HepG2 (cell line): ENCODE measurements at regions not wholly inside any gene's neighbourhood (a gene's known extent, or its start where the extent isn't known, plus 50 kb on each side); places are given as distances from the start of the nearest gene placed in this dataset.

Experiments
- ATAC-seq: fragments of 200-7000 bp; cut with Tn5 transposase; 3 replicates; pipeline ENCODE4 v1.9.1; 2020; ENCODE audit warnings: mild to moderate bottlenecking, moderate library complexity
- BruUV-seq: library from RNA; stranded (reverse); fragments of 400-500 nt; replicated peaks from 2 replicates; lab custom pipeline; 2021; lab: Mats Ljungman, UMichigan
- CTCF ChIA-PET: fragments of 300-600 bp; formaldehyde crosslinking; extraction: SDS; loops from one replicate; lab custom pipeline; 2021; ENCODE audit warnings: low total read pairs, inconsistent platforms, low intra/inter-chr PET ratio; lab: Yijun Ruan, JAX
- POLR2A ChIA-PET: fragments of 350-600 bp; sonication (Branson Sonifier 250); formaldehyde crosslinking; loops from one replicate; lab custom pipeline; 2020; ENCODE audit warnings: antibody characterized with exemption, inconsistent platforms; lab: Yijun Ruan, JAX
- DNase-seq: peaks from one replicate; pipeline ENCODE4 v3.0.0-alpha.2; 2015; ENCODE audit warnings: low spot score
- FAIRE-seq: peaks from 3 replicates; lab custom pipeline; 2011; peaks lifted over from hg19 to GRCh38; lab: Jason Lieb, UNC
- H2AFZ ChIP-seq: one replicate; pipeline ENCODE4 v1.6.1; 2011; ENCODE audit warnings: low read length, inconsistent platforms
- H3K27ac ChIP-seq: fragments of 300-600 bp; 3 replicates; pipeline ENCODE4 v1.8.0; 2011; ENCODE audit warnings: mixed run types, mild to moderate bottlenecking, mixed read lengths, low read length, inconsistent platforms; ENCODE audit not compliant: insufficient read depth; ENCODE audit errors: extremely low read length
- H3K27me3 ChIP-seq, 2 experiments: fragments of 200-600 bp in 1 of 2; 2 replicates in 1 of 2; 3 replicates in 1 of 2; pipeline versions ENCODE4 v1.6.0 to v1.8.0; 2011; ENCODE audit warnings: low read length in 2 of 2, mild to moderate bottlenecking in 2 of 2, moderate library complexity in 2 of 2, inconsistent platforms in 1 of 2; ENCODE audit not compliant: insufficient read depth in 2 of 2, control insufficient read depth in 1 of 2
- H3K36me3 ChIP-seq, 2 experiments: fragments of 200-600 bp in 1 of 2; replicated peaks in 1 of 2; 2 replicates in 1 of 2; 3 replicates in 1 of 2; pipeline versions ENCODE4 v1.5.1 to v1.8.0; 2011; ENCODE audit warnings: low read length in 2 of 2, inconsistent platforms in 1 of 2; ENCODE audit not compliant: insufficient read depth in 2 of 2, control insufficient read depth in 1 of 2
- H3K4me1 ChIP-seq: 2 replicates; pipeline ENCODE4 v1.5.1; 2012; ENCODE audit warnings: low read length, inconsistent platforms; ENCODE audit not compliant: insufficient read depth
- H3K4me2 ChIP-seq: 2 replicates; pipeline ENCODE4 v1.6.0; 2011; ENCODE audit warnings: low read depth, low read length, inconsistent platforms
- H3K4me3 ChIP-seq, 3 experiments: fragments of 200-600 bp in 1 of 3; sonication (generic), shearing (Covaris generic) in 1 of 3; replicated peaks in 1 of 3; 2 replicates each; pipeline ENCODE4 v1.5.1; 2011 to 2016; ENCODE audit warnings: low read length in 3 of 3, inconsistent platforms in 2 of 3, low read depth in 2 of 3, mild to moderate bottlenecking in 2 of 3, control low read depth in 1 of 3, mixed read lengths in 1 of 3; ENCODE audit not compliant: insufficient read depth in 1 of 3
- H3K79me2 ChIP-seq: one replicate; pipeline ENCODE4 v1.6.1; 2011; ENCODE audit warnings: low read length, inconsistent platforms; ENCODE audit not compliant: insufficient read depth
- H3K9ac ChIP-seq: 2 replicates; pipeline ENCODE4 v1.6.0; 2011; ENCODE audit warnings: mild to moderate bottlenecking, low read depth, low read length, inconsistent platforms; ENCODE audit not compliant: insufficient read depth
- H3K9me3 ChIP-seq: 2 replicates; pipeline ENCODE4 v1.5.1; 2012; ENCODE audit warnings: mild to moderate bottlenecking, low read length
- H4K20me1 ChIP-seq: 2 replicates; pipeline ENCODE4 v1.6.0; 2011; ENCODE audit warnings: inconsistent platforms, mild to moderate bottlenecking, low read length, moderate library complexity; ENCODE audit not compliant: insufficient read depth
- CCDC6 ChIP-seq: sonication (generic); formaldehyde crosslinking; IDR thresholded peaks from 2 replicates; pipeline ENCODE4 v1.8.1; 2022; ENCODE audit warnings: mild to moderate bottlenecking, missing genetic modification reagents, moderate library complexity
- MYC ChIP-seq: sonication (generic); formaldehyde crosslinking; IDR thresholded peaks from 2 replicates; pipeline ENCODE4 v1.9.0; 2021; ENCODE audit warnings: missing genetic modification reagents, borderline replicate concordance
- NFE2 ChIP-seq: sonication (generic); formaldehyde crosslinking; IDR thresholded peaks from 2 replicates; pipeline ENCODE4 v1.4.0; 2020; ENCODE audit warnings: missing genetic modification reagents
- NFE2L1 ChIP-seq: sonication (generic); formaldehyde crosslinking; IDR thresholded peaks from 2 replicates; pipeline ENCODE4 v1.4.0; 2020; ENCODE audit warnings: missing genetic modification reagents, mild to moderate bottlenecking, borderline replicate concordance
- NFYC ChIP-seq: IDR thresholded peaks from 2 replicates; pipeline ENCODE4 v1.6.1; 2016; ENCODE audit warnings: missing genetic modification reagents, missing compliant biosample characterization
- NR2F6 ChIP-seq, 2 experiments: IDR thresholded peaks; 2 replicates each; pipeline ENCODE4 v1.6.1; 2016; ENCODE audit warnings: antibody characterized with exemption in 1 of 2, mild to moderate bottlenecking in 1 of 2
- RXRB ChIP-seq: IDR thresholded peaks from 2 replicates; pipeline ENCODE4 v1.6.1; 2016; ENCODE audit warnings: borderline replicate concordance, missing genetic modification reagents, missing compliant biosample characterization
- SPEN ChIP-seq: sonication (generic); formaldehyde crosslinking; IDR thresholded peaks from 2 replicates; pipeline ENCODE4 v1.5.1; 2020; ENCODE audit warnings: low read depth, mild to moderate bottlenecking, missing genetic modification reagents
- SUZ12 ChIP-seq: fragments of 150-350 bp; IDR thresholded peaks from 2 replicates; pipeline ENCODE4 v1.6.1; 2014; ENCODE audit warnings: low read depth, low read length
- TBX2 ChIP-seq: sonication (generic); formaldehyde crosslinking; IDR thresholded peaks from 2 replicates; pipeline ENCODE4 v1.5.0; 2020; ENCODE audit warnings: missing genetic modification reagents, mild to moderate bottlenecking, borderline replicate concordance
- TMF1 ChIP-seq: sonication (generic); formaldehyde crosslinking; IDR thresholded peaks from 2 replicates; pipeline ENCODE4 v1.8.1; 2022; ENCODE audit warnings: low read depth, missing genetic modification reagents
- ZMAT3 ChIP-seq: sonication (generic); formaldehyde crosslinking; conservative IDR thresholded peaks from 2 replicates; pipeline ENCODE4 v1.7.0; 2021; ENCODE audit warnings: missing genetic modification reagents
- ZMYM3 ChIP-seq: sonication (generic); formaldehyde crosslinking; IDR thresholded peaks from 2 replicates; pipeline ENCODE4 v1.5.1; 2020; ENCODE audit warnings: mild to moderate bottlenecking, missing genetic modification reagents
- ZMYM4 ChIP-seq: sonication (generic); formaldehyde crosslinking; IDR thresholded peaks from 2 replicates; pipeline ENCODE4 v1.8.1; 2023; ENCODE audit warnings: mild to moderate bottlenecking, missing genetic modification reagents
- ZNF225 ChIP-seq: sonication (generic); formaldehyde crosslinking; IDR thresholded peaks from 2 replicates; pipeline ENCODE4 v1.4.0; 2020; ENCODE audit warnings: mild to moderate bottlenecking, missing genetic modification reagents
- ZNF431 ChIP-seq: sonication (generic); formaldehyde crosslinking; IDR thresholded peaks from 2 replicates; pipeline ENCODE4 v1.9.0; 2022; ENCODE audit warnings: missing genetic modification reagents, low read depth, mild to moderate bottlenecking, borderline replicate concordance
- ZNF557 ChIP-seq: sonication (generic); formaldehyde crosslinking; IDR thresholded peaks from 2 replicates; pipeline ENCODE4 v1.4.0; 2020; ENCODE audit warnings: missing genetic modification reagents
- ZNF777 ChIP-seq: sonication (generic); formaldehyde crosslinking; IDR thresholded peaks from 2 replicates; pipeline ENCODE4 v1.4.0; 2020; ENCODE audit warnings: missing genetic modification reagents
- WGBS: methylation state at CpG from one replicate; pipeline ENCODE4 v1.1.6; 2017; ENCODE audit warnings: low lambda C conversion rate; 5-methylcytosine and 5-hydroxymethylcytosine counted together
- in situ Hi-C: cut with HindIII; loops from 2 replicates; pipeline ENCODE4 v1.10.0; 2017; ENCODE audit warnings: low pct_unique_long_range_greater_than_20kb; ENCODE audit not compliant: extremely low pct_ligation_motif_present
- intact Hi-C: fragments of 100-400 bp; cut with micrococcal nuclease; formaldehyde crosslinking; loops from one replicate; pipeline ENCODE4 v1.10.0; 2022; ENCODE audit not compliant: unreplicated experiment
- TF ChIP-seq, protein P1 (sequence below): sonication (generic); formaldehyde crosslinking; IDR thresholded peaks from 2 replicates; pipeline ENCODE4 v1.4.0; 2020; ENCODE audit warnings: mild to moderate bottlenecking, low read depth, missing genetic modification reagents
- TF ChIP-seq, protein P2 (sequence below): sonication (generic); formaldehyde crosslinking; IDR thresholded peaks from 2 replicates; pipeline ENCODE4 v1.9.0; 2021; ENCODE audit warnings: missing genetic modification reagents, mild to moderate bottlenecking, borderline replicate concordance

DNA sequence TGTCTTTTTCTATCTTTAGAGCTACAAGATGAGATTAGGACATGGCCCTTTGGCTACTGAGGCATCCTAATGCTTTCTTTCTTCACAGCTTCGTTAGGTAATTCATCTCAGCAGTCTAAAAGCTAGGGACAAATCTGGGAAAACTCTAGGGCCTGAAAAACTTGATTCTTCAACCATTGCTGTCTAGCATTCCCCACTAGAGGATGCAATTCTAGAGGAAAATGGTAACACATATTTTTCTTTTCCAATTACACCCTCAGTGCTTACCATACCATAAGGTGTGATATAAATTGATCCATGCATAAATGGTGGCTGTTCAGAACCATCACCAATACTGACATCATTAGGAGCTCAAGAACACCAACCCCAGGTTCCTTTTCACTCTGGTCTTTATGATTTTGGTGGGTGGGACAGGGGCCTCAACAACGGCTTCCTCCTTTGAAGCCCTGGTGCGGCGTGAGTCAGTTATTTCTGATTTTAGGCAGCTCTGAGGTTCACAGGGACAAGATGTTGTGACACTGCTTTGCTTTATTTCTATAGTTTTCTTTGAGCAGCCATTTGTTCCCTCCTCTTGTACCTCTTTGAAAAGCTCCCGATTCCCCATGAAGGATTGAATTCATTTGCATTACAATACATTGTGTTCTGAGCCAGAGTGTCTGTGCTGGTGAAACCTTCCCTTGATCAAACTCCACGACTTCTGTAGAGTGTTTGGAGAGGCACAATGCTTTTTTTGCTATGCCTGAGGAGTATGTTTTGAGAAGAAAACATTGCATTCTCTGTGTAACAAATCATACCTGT lies 526.0 kb upstream of the TRPC7 start (continued):
- TF ChIP-seq SPEN (CRISPR knock-in tag): no peak
- TF ChIP-seq ZMYM3 (CRISPR knock-in tag): no peak
- no peak for TF ChIP-seq ZMYM4 (CRISPR knock-in tag)
- TF ChIP-seq CCDC6 (CRISPR knock-in tag): no peak
- no peak for TF ChIP-seq SUZ12
- no peak for TF ChIP-seq NFE2L1 (CRISPR knock-in tag)
- TF ChIP-seq ZNF777 (CRISPR knock-in tag): no peak
- TF ChIP-seq NR2F6 (IDR thresholded peaks at IDR 0.05): no peak
- no peak for TF ChIP-seq NR2F6 (CRISPR knock-in tag; IDR thresholded peaks at IDR 0.05)
- TF ChIP-seq, protein P1, sequence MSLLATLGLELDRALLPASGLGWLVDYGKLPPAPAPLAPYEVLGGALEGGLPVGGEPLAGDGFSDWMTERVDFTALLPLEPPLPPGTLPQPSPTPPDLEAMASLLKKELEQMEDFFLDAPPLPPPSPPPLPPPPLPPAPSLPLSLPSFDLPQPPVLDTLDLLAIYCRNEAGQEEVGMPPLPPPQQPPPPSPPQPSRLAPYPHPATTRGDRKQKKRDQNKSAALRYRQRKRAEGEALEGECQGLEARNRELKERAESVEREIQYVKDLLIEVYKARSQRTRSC: no peak
- TF ChIP-seq TBX2 (CRISPR knock-in tag): no peak
- no peak for TF ChIP-seq ZNF557 (CRISPR knock-in tag)
- TF ChIP-seq, all 625 proteins: peak for 0

GRCh38 chr5:136890431-136891148 lies 525.2 kb upstream of the TRPC7 start:
- CTCF ChIA-PET: no interaction called here
- no peak overlapping the region for H3K9ac ChIP-seq
- 0% methylated on average over 2 of the region's 2 CpGs for WGBS
- no peak for ATAC-seq
- no peak overlapping the region for H3K27ac ChIP-seq
- in situ Hi-C loops: no loop called here
- POLR2A ChIA-PET: no interaction called here
- no peak overlapping the region for H3K4me3 ChIP-seq
- no peaks in the 10 kb centered on the region for H3K9me3 ChIP-seq
- no peak overlapping the region for H3K4me2 ChIP-seq
- H2AFZ ChIP-seq: no peak overlapping the region
- TF ChIP-seq ZNF431 (CRISPR knock-in tag): no peak
- no peak for TF ChIP-seq NFE2 (CRISPR knock-in tag)
- no peak for TF ChIP-seq ZMAT3 (CRISPR knock-in tag)
- TF ChIP-seq NFYC (CRISPR knock-in tag): no peak
- TF ChIP-seq ZNF225 (CRISPR knock-in tag): no peak
- no peak for TF ChIP-seq RXRB
- TF ChIP-seq, protein P2, sequence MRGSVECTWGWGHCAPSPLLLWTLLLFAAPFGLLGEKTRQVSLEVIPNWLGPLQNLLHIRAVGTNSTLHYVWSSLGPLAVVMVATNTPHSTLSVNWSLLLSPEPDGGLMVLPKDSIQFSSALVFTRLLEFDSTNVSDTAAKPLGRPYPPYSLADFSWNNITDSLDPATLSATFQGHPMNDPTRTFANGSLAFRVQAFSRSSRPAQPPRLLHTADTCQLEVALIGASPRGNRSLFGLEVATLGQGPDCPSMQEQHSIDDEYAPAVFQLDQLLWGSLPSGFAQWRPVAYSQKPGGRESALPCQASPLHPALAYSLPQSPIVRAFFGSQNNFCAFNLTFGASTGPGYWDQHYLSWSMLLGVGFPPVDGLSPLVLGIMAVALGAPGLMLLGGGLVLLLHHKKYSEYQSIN (CRISPR knock-in tag): no peak
- no peak for TF ChIP-seq MYC
- no peak for TF ChIP-seq TMF1 (CRISPR knock-in tag)
- H3K79me2 ChIP-seq: no peaks in the 10 kb centered on the region
- no peaks in the 10 kb centered on the region for H3K36me3 ChIP-seq
- no peaks in the 10 kb centered on the region for H4K20me1 ChIP-seq
- intact Hi-C loops: no loop called here
- DNase-seq: no peak
- BruUV-seq: no TSS peak
- H3K27me3 ChIP-seq: no peaks in the 10 kb centered on the region
- no peak for FAIRE-seq
- H3K4me1 ChIP-seq: no peaks in the 10 kb centered on the region
